OCI-LY3 (cell line): ENCODE measurements at regions not wholly inside any gene's neighbourhood (a gene's known extent, or its start where the extent isn't known, plus 50 kb on each side); places are given as distances from the start of the nearest gene placed in this dataset.

ENCODE experiments used
- EZH2phosphoT487 ChIP-seq: fragments of 200-600 bp; shearing (Covaris generic); IDR thresholded peaks from 2 replicates; pipeline ENCODE4 v1.6.1; 2018; ENCODE audit warnings: antibody characterized with exemption, mixed run types, low read depth
- TF ChIP-seq, protein P1 (sequence below): fragments of 200-600, 300-600 bp; sonication (generic); IDR thresholded peaks from 2 replicates; pipeline ENCODE4 v1.5.1; 2014; ENCODE audit warnings: antibody characterized with exemption, low read length, low read depth

- TF ChIP-seq, protein P1, sequence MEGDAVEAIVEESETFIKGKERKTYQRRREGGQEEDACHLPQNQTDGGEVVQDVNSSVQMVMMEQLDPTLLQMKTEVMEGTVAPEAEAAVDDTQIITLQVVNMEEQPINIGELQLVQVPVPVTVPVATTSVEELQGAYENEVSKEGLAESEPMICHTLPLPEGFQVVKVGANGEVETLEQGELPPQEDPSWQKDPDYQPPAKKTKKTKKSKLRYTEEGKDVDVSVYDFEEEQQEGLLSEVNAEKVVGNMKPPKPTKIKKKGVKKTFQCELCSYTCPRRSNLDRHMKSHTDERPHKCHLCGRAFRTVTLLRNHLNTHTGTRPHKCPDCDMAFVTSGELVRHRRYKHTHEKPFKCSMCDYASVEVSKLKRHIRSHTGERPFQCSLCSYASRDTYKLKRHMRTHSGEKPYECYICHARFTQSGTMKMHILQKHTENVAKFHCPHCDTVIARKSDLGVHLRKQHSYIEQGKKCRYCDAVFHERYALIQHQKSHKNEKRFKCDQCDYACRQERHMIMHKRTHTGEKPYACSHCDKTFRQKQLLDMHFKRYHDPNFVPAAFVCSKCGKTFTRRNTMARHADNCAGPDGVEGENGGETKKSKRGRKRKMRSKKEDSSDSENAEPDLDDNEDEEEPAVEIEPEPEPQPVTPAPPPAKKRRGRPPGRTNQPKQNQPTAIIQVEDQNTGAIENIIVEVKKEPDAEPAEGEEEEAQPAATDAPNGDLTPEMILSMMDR = no peak
- TF ChIP-seq EZH2phosphoT487 = no peak
Measured at GRCh38 chr6:33947047-33947446, 143.2 kb upstream of the MLN start.
